GM18519 (cell line): ENCODE measurements at regions not wholly inside any gene's neighbourhood (a gene's known extent, or its start where the extent isn't known, plus 50 kb on each side); places are given as distances from the start of the nearest gene placed in this dataset.
A peak's percentile ranks its signal among the peaks of the same experiment; 100 is the strongest.
"Not testable (repeated sequence)": the region's sequence is repeated elsewhere in the genome, so short reads cannot be mapped to it uniquely, and the experiment has no call there.

Experiments
- ATAC-seq: cut with Tn5 transposase; IDR thresholded peaks from one replicate; pipeline ENCODE4 v1.9.1; 2021; ENCODE audit warnings: mild to moderate bottlenecking, moderate library complexity; ENCODE audit not compliant: unreplicated experiment, low FRiP score

DNA sequence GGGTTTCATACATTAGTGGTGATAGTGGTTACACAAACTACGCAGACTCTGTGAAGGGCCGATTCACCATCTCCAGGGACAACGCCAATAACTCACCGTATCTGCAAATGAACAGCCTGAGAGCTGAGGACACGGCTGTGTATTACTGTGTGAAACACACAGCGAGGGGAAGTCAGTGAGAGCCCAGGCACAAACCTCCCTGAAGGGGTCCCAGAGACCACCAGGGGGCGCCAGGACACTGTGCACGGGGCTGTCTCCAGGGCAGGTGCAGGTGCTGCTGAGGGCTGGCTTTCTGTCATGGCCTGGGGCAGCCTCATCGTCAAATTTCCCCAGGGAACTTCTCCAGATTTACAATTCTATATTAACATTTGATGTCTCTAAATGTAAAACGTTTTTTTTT lies 184.6 kb upstream of the TP53TG3C start:
- ATAC-seq: peak; percentile 84

DNA sequence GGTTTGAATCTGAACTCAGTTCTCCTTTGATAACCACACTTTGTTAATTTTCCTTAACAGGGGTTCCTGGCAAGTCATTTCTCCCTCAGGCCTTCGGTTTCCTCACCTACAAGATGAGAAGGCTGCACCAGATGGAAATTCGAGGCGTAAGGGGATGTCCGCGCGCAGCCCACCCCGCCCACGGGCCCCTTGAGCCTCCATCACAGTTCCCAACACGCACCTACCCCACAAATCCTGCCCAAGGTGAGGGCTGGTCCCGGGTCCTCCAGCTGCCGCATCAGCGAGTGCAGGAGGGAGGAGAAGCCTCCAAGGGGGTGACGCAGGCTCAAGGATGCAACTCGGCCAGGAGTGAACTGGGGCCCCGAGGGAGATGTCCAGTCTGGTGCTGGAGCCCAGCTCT lies 166.9 kb upstream of the TP53TG3C start:
- not testable (repeated sequence) for ATAC-seq

DNA sequence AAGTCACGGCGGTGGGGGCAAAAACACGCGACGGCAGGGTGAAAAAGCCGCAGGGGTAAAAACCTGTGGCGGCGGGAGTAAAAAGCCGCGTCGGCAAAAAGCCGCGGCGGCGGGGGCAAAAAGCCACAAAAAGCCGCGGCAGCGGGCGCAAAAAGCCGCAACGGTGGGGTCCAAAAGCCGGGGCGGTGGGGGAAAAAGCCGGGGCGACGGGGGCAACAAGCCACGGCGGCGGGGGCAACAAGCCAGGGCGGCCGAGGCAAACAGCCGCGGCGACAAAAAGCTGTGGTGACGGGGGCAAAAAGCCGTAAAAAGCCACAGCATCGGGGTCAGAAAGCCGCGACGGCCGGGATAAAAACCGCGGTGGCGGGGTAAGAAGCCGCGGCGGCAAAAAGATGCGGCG lies 166.1 kb upstream of the TP53TG3C start:
- not testable (repeated sequence) for ATAC-seq

DNA sequence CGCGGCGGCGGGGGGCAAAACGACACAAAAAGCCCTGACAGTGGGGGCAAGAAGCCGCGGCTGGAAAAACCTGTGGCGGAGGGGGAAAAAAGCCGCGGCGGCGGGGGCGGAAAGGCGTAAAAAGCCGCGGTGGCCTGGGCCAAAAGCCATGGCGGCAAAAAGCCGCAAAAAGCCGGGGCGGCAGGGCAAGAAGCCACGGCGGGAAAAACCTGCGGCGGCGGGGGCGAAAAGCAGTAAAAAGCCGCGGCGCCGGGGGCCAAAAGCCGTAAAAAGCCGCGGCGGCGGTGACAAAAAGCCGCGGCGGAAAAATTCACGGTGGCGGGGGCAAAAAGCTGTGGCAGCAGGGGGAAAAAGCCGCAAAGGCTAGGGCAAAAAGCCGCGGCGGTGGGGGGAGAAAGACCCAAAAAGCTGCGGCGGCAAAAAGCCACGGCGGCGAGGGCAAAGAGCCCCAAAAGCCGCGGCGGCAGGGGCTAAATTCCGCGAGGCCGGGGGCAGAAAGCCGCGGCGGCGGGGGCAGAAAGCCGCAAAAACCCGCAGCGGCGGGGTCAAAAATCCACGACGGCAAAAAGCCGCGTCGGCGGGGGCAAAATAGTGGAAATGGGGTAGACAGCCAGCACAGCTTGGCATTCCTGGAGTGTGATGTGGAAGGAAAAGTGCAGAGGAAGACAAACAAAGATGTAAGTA lies 165.2 kb upstream of the TP53TG3C start:
- not testable (repeated sequence) for ATAC-seq

DNA sequence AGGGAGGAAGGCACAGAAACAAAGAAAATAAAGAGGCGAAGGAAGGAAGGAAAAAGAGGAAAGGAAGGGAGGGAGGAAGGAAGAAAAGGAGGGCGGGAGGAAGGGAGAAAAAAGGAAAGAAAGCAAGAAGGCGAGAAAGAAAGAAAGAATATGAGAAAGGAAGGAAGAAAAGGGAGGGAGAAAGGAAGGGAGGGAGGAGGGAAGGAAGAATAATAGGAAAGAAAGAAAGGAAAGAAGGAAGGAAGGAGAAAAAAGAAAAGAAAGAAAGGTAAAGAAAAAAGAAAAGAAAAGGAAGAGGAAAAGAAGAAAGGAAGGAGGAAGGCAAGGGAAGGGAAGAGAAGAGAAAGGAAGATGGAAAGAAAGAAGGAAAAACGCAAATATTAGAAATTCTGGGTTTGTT lies 145.2 kb upstream of the TP53TG3C start:
- ATAC-seq: not testable (repeated sequence)

DNA sequence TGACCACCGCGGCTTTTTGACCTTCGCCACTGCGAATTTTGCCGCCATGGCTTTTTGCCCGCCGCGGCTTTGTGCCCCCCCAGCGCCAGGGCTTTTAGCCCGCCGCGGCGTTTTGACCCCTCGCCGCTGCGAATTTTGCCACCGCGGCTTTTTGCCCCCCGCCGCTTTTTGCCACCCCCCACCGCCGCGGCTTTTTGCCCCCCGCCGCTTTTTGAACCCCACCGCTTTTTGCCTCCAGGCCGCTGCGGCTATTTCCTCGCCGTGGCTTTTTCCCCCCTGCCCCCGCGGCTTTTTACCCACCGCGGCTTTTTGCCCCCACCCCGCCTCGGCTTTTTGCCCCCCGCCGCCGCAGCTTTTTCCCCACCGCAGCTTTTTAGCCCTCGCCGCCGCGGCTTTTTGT lies 134.8 kb upstream of the TP53TG3C start:
- no peak for ATAC-seq

DNA sequence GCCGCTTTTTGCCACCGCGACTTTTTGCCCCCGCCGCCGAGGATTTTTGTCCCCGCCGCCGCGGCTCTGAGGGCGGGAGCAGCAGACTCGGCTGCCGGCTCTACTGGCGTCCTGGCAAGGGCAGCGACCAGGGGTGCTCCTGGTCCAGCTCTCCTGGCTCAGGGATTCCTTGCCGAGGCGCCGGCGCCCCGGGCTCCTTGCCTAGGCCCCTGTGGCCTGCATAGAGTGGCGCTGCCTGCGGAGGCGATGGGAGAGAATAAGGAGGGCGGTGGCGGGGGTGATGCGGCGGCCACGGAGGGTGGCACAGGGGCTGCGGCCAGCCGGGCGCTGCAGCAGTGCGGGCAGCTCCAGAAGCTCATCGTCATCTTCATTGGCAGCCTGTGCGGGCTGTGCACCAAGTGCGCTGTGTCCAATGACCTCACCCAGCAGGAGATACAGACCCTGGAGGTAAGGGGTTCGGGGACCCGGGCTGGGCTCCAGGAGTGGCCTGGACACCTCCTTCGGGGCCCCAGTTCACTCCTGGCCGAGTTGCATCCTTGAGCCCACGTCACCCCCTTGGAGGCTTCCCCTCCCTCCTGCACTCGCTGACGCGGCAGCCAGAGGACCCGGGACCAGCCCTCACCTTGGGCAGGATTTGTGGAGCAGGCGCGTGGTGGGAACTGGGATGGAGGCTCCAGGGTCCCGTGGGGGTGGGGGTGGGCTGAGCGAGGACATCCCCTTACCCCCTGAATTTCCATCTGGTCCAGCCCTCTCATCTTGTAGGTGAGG lies 134.2 kb upstream of the TP53TG3C start:
- not testable (repeated sequence) for ATAC-seq

DNA sequence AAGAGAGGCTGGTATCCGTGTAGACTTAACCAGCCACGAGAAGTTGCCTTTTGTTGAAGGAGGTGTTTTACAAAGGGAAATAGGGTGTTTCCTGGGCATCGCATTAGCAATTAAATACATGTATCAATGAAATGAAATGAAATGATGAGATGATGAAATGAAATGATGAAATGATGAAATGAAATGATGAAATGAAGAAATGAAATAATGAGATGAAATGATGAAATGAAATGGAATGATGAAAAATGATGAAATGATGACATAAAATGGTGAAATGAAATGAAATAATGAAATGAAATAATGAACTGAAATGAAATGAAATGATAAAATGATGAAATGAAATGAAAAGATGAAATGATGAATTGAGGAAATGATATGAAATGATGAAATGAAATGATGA lies 131.3 kb upstream of the TP53TG3C start:
- ATAC-seq: not testable (repeated sequence)

DNA sequence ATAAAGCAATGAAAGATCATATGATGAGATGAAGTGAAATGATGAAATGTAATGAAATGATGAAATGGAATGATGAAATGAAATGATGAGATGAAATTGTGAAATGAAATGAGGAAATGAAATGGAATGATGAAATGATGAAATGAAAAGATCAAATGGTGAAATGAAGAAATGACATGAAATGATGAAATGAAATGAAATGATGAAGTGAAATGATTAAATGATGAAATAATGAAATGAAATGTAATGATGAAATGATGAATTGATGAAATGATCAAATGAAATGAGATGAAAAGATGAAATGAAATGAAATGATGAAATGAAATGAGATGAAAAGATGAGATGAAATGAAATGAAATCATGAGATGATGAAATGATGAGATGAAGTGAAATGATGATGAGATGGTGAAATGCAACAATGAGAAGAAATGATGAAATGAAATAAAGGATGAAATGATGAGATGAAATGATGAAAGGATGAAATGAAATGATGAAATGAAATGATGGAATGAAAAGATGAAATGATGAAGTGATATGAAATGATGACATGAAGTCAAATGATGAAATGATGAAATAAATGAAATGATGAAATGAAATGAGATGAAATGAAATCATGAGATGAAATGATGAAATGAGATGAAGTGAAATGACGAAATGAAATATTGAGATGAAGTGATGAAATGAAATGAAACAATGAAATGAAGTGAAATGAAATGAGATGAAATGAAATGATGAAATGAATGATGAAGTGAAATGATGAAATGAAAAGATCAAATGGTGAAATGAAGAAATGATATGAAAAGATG lies 130.5 kb upstream of the TP53TG3C start:
- not testable (repeated sequence) for ATAC-seq

DNA sequence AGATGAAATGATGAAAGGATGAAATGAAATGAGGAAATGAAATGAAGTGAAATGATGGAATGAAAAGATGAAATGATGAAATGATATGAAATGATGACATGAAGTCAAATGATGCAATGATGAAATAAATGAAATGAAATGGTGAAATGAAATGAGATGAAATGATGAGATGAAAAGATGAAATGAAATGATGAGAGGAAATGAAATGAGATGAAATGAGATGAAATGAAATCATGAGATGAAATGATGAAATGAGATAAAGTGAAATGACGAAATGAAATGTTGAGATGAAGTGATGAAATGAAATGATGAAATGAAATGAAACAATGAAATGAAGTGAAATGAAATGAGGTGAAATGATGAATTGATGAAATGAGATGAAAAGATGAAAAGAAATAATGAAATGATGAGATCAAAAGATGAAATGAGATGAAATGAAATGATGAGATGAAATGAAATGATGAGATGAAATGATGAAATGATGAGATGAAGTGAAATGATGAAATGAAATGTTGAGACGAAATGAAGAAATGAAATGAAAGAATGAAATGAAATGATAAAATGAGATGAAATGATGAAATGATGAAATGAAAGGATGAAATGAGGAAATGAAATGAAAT lies 129.5 kb upstream of the TP53TG3C start:
- ATAC-seq: not testable (repeated sequence)
